AG08395 (cell line): ENCODE measurements at regions not wholly inside any gene's neighbourhood (a gene's known extent, or its start where the extent isn't known, plus 50 kb on each side); places are given as distances from the start of the nearest gene placed in this dataset.

Experiments
- DNase-seq: peaks from one replicate; pipeline ENCODE4 v3.0.0; 2012; ENCODE audit warnings: mixed read lengths, low spot score

DNA sequence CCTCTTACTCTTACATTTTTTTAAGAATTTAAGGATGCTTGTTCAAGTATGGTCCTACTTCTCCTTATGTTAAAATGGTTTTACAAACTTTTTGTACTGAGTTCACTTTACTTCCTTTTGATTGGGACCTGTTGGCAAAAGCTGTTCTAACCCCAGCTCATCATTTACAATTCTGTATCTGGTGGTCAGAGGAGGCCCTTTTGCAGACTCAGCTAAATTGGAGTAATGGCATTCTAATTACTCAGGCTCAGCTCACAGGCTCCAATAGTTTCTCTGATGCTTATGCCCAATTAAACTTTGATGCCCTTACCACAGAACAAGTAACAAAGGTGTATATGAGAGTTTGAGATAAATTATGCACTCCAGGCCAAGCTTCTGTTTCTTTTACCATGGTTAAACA is 1632.0 kb downstream of the UQCRFS1 start:
- no peak for DNase-seq
